ENCODE measurements at regions not wholly inside any gene's neighbourhood (a gene's known extent, or its start where the extent isn't known, plus 50 kb on each side); places are given as distances from the start of the nearest gene placed in this dataset.

- Histone ChIP-seq H3K4me3 (no peak overlapping the region), H3K36me3 (no peaks in the 10 kb centered on the region), H3K27me3 (no peaks in the 10 kb centered on the region), H3K9me3 (no peaks in the 10 kb centered on the region), H3K27ac (no peak overlapping the region), H3K4me1 (no peaks in the 10 kb centered on the region)
- intact Hi-C loops (cut with DNase I) = loop anchor here (10.0 kb wide), 2 partner anchors 243 to 433 kb away; no protein-coding TSS in a partner anchor
- no peak for DNase-seq (ENCODE audit: extremely low spot score in 2 of 2)
- TF ChIP-seq POLR2A (IDR thresholded peaks at IDR 0.05) (no peak), CTCF (IDR thresholded peaks at IDR 0.05) (no peak), POLR2AphosphoS5 (IDR thresholded peaks at IDR 0.05; ENCODE audit: insufficient read depth in 1 of 2, low read depth in 1 of 2) (no peak)
These were observed 74.7 kb upstream of the ATP10A start for GRCh38 chr15:25937796-25938195.

DNA sequence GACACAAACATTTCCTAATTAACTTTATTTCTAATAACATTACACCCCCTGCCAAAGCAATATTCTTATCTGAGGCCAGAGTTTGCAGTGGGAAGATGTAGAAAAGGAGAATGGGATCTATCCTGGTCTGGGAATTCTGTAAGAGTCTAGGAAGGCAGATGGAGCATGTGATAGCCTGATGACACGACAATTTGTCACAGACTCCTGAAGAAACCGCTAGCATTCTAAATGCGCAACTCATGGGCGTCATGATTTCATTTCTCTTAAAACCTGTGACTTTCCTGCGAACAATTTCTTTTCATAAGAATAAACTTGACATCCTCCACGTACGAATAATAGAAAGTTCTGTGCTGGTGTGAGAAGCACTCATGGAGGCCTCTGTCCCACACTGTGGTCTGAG lies 72.9 kb upstream of the ATP10A start:
- intact Hi-C loops (cut with DNase I) = loop anchor here (10.0 kb wide), 2 partner anchors 241 to 431 kb away; no protein-coding TSS in a partner anchor
- H3K9me3 ChIP-seq = no peaks in the 10 kb centered on the region
- no peak overlapping the region for H3K27ac ChIP-seq
- DNase-seq (ENCODE audit: extremely low spot score in 2 of 2) = no peak
- TF ChIP-seq POLR2A (IDR thresholded peaks at IDR 0.05) = no peak
- H3K27me3 ChIP-seq = no peaks in the 10 kb centered on the region
- H3K36me3 ChIP-seq = no peaks in the 10 kb centered on the region
- H3K4me3 ChIP-seq = no peak overlapping the region
- H3K4me1 ChIP-seq = no peaks in the 10 kb centered on the region

- no peak for DNase-seq (ENCODE audit: extremely low spot score in 2 of 2)
- H3K9me3 ChIP-seq = no peaks in the 10 kb centered on the region
These were observed 70.5 kb upstream of the ATP10A start for GRCh38 chr15:25933456-25934158.

GRCh38 chr15:25932696-25933095 lies 69.6 kb upstream of the ATP10A start:
- Histone ChIP-seq H3K27me3 (no peaks in the 10 kb centered on the region), H3K27ac (no peak overlapping the region), H3K4me3 (no peak overlapping the region), H3K9me3 (no peaks in the 10 kb centered on the region), H3K36me3 (no peaks in the 10 kb centered on the region), H3K4me1 (no peaks in the 10 kb centered on the region)
- no peak for DNase-seq (ENCODE audit: extremely low spot score in 2 of 2)
- intact Hi-C loops (cut with DNase I) = loop anchor here (10.0 kb wide), 2 partner anchors 238 to 428 kb away; no protein-coding TSS in a partner anchor
- TF ChIP-seq CTCF (IDR thresholded peaks at IDR 0.05) = no peak
- no peak for TF ChIP-seq POLR2A (IDR thresholded peaks at IDR 0.05)
- no peak for TF ChIP-seq POLR2AphosphoS5 (IDR thresholded peaks at IDR 0.05; ENCODE audit: insufficient read depth in 1 of 2, low read depth in 1 of 2)

More at GRCh38 chr15:25933456-25934158, 70.5 kb upstream of the ATP10A start:
- Histone ChIP-seq H3K4me3 (peak overlapping the region in 1 of 2 donors; percentile 33), H3K4me1 (no peaks in the 10 kb centered on the region), H3K27me3 (no peaks in the 10 kb centered on the region), H3K27ac (no peak overlapping the region), H3K36me3 (no peaks in the 10 kb centered on the region)
- TF ChIP-seq POLR2AphosphoS5 (IDR thresholded peaks at IDR 0.05; ENCODE audit: insufficient read depth in 1 of 2, low read depth in 1 of 2) (no peak), POLR2A (IDR thresholded peaks at IDR 0.05) (no peak), CTCF (IDR thresholded peaks at IDR 0.05) (peak in 2 of 3 experiments; percentile 37 to 47)
- intact Hi-C loops (cut with DNase I) = loop anchor here (10.0 kb wide), 2 partner anchors 239 to 429 kb away; no protein-coding TSS in a partner anchor

DNA sequence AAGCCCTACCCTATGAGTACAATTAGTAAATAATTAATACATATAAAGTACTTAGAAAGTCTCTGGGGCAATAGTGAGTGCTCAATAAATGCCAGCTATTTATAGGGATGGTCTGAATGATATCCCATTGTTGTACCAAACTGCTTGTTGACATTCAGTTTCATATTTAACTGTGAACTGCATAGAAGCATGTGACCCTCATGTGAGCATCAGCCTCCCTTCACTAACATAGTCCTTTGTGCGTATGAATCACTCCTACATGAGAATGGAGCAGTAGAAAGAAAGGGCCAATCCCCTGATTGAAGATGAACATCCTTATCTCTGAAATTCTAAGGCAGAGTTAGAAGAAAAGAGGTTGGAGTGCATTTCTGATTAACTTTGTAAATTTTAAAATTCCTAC lies 68.7 kb upstream of the ATP10A start:
- no peaks in the 10 kb centered on the region for H3K9me3 ChIP-seq
- no peaks in the 10 kb centered on the region for H3K4me1 ChIP-seq
- H3K4me3 ChIP-seq = no peak overlapping the region
- DNase-seq (ENCODE audit: extremely low spot score in 2 of 2) = no peak
- no peak for TF ChIP-seq CTCF (IDR thresholded peaks at IDR 0.05)
- no peak for TF ChIP-seq POLR2A (IDR thresholded peaks at IDR 0.05)
- TF ChIP-seq POLR2AphosphoS5 (IDR thresholded peaks at IDR 0.05; ENCODE audit: insufficient read depth in 1 of 2, low read depth in 1 of 2) = no peak
- no peaks in the 10 kb centered on the region for H3K27me3 ChIP-seq
- H3K27ac ChIP-seq = no peak overlapping the region
- H3K36me3 ChIP-seq = no peaks in the 10 kb centered on the region
- intact Hi-C loops (cut with DNase I) = loop anchor here (10.0 kb wide), 2 partner anchors 237 to 427 kb away; no protein-coding TSS in a partner anchor

Data from vagina (tissue), 2 donors.